ENCODE measurements at regions not wholly inside any gene's neighbourhood (a gene's known extent, or its start where the extent isn't known, plus 50 kb on each side); places are given as distances from the start of the nearest gene placed in this dataset.

GRCh38 chr5:58365791-58366190 lies 94.1 kb downstream of the PLK2 start:
- in situ Hi-C loops (cut with MboI; ENCODE audit: low sequenced_read_pairs in 4 of 4) (no loop called here), intact Hi-C loops (cut with DNase I; ENCODE audit: low total_unique reads) (no loop called here)
- peaks cover 0 to 6% of the 10 kb centered on the region in 2 donors for H3K4me1 ChIP-seq
- H3K27ac ChIP-seq, result no peak overlapping the region
- no peak overlapping the region for H3K4me3 ChIP-seq
- ATAC-seq (no peak), DNase-seq (no peak)
- TF ChIP-seq POLR2A (IDR thresholded peaks at IDR 0.05), result no peak
- no peak for TF ChIP-seq CTCF (IDR thresholded peaks at IDR 0.05 in 4 of 5, conservative IDR thresholded peaks at IDR 0.05 in 1 of 5)
- H3K27me3 ChIP-seq, result no peaks in the 10 kb centered on the region
- no peaks in the 10 kb centered on the region for H3K36me3 ChIP-seq
- no peaks in the 10 kb centered on the region for H3K9me3 ChIP-seq

- in situ Hi-C loops (cut with MboI; ENCODE audit: low sequenced_read_pairs in 4 of 4) (no loop called here), intact Hi-C loops (cut with DNase I; ENCODE audit: low total_unique reads) (no loop called here)
- no peak for TF ChIP-seq POLR2A (IDR thresholded peaks at IDR 0.05)
- no peak for TF ChIP-seq CTCF (IDR thresholded peaks at IDR 0.05 in 4 of 5, conservative IDR thresholded peaks at IDR 0.05 in 1 of 5)
- DNase-seq (no peak), ATAC-seq (no peak)
- H3K36me3 ChIP-seq, result no peaks in the 10 kb centered on the region
- no peaks in the 10 kb centered on the region for H3K27me3 ChIP-seq
- H3K4me3 ChIP-seq, result no peak overlapping the region
- peaks cover 0 to 6% of the 10 kb centered on the region in 2 donors for H3K4me1 ChIP-seq
- no peaks in the 10 kb centered on the region for H3K9me3 ChIP-seq
- H3K27ac ChIP-seq, result no peak overlapping the region
These were observed 96.2 kb downstream of the PLK2 start for GRCh38 chr5:58363461-58364249.

- intact Hi-C loops (cut with DNase I; ENCODE audit: low total_unique reads), result no loop called here
- Histone ChIP-seq H3K36me3 (no peaks in the 10 kb centered on the region), H3K27me3 (no peaks in the 10 kb centered on the region), H3K9me3 (no peaks in the 10 kb centered on the region), H3K4me3 (no peak overlapping the region), H3K27ac (no peak overlapping the region), H3K4me1 (peaks cover 0 to 6% of the 10 kb centered on the region in 2 donors)
- DNase-seq, result no peak
- no peak for ATAC-seq
- TF ChIP-seq POLR2A (IDR thresholded peaks at IDR 0.05), result no peak
- no peak for TF ChIP-seq CTCF (IDR thresholded peaks at IDR 0.05 in 4 of 5, conservative IDR thresholded peaks at IDR 0.05 in 1 of 5)
- in situ Hi-C loops (cut with MboI; ENCODE audit: low sequenced_read_pairs in 4 of 4), result no loop called here
These were observed 97.8 kb downstream of the PLK2 start for GRCh38 chr5:58362135-58362534.

GRCh38 chr5:58360794-58361193 lies 99.1 kb downstream of the PLK2 start:
- H3K4me3 ChIP-seq, result no peak overlapping the region
- H3K4me1 ChIP-seq, result no peaks in the 10 kb centered on the region
- in situ Hi-C loops (cut with MboI; ENCODE audit: low sequenced_read_pairs in 4 of 4), result no loop called here
- no peak overlapping the region for H3K27ac ChIP-seq
- H3K27me3 ChIP-seq, result no peaks in the 10 kb centered on the region
- H3K9me3 ChIP-seq, result no peaks in the 10 kb centered on the region
- TF ChIP-seq POLR2A (IDR thresholded peaks at IDR 0.05), result no peak
- TF ChIP-seq CTCF (IDR thresholded peaks at IDR 0.05 in 4 of 5, conservative IDR thresholded peaks at IDR 0.05 in 1 of 5), result no peak
- DNase-seq, result no peak
- ATAC-seq, result no peak
- H3K36me3 ChIP-seq, result no peaks in the 10 kb centered on the region
- intact Hi-C loops (cut with DNase I; ENCODE audit: low total_unique reads), result no loop called here

- TF ChIP-seq POLR2A (IDR thresholded peaks at IDR 0.05) (no peak), CTCF (IDR thresholded peaks at IDR 0.05 in 4 of 5, conservative IDR thresholded peaks at IDR 0.05 in 1 of 5) (no peak)
- H3K36me3 ChIP-seq, result no peaks in the 10 kb centered on the region
- DNase-seq (no peak), ATAC-seq (no peak)
- no peaks in the 10 kb centered on the region for H3K4me1 ChIP-seq
- no peak overlapping the region for H3K4me3 ChIP-seq
- in situ Hi-C loops (cut with MboI; ENCODE audit: low sequenced_read_pairs in 4 of 4), result no loop called here
- H3K27me3 ChIP-seq, result no peaks in the 10 kb centered on the region
- H3K27ac ChIP-seq, result no peak overlapping the region
- intact Hi-C loops (cut with DNase I; ENCODE audit: low total_unique reads), result no loop called here
- no peaks in the 10 kb centered on the region for H3K9me3 ChIP-seq
These were observed 99.9 kb downstream of the PLK2 start for GRCh38 chr5:58359981-58360380.
